NCI-H82 treated with DMSO at 0.1 percent for 48 hours (cell line): ENCODE measurements at regions not wholly inside any gene's neighbourhood (a gene's known extent, or its start where the extent isn't known, plus 50 kb on each side); places are given as distances from the start of the nearest gene placed in this dataset.
"Not testable (repeated sequence)": the region's sequence is repeated elsewhere in the genome, so short reads cannot be mapped to it uniquely, and the experiment has no call there.

Experiments
- DNase-seq: peaks from one replicate; lab custom pipeline; 2025; ENCODE audit not compliant: unreplicated experiment; lab: John Stamatoyannopoulos, UW

DNA sequence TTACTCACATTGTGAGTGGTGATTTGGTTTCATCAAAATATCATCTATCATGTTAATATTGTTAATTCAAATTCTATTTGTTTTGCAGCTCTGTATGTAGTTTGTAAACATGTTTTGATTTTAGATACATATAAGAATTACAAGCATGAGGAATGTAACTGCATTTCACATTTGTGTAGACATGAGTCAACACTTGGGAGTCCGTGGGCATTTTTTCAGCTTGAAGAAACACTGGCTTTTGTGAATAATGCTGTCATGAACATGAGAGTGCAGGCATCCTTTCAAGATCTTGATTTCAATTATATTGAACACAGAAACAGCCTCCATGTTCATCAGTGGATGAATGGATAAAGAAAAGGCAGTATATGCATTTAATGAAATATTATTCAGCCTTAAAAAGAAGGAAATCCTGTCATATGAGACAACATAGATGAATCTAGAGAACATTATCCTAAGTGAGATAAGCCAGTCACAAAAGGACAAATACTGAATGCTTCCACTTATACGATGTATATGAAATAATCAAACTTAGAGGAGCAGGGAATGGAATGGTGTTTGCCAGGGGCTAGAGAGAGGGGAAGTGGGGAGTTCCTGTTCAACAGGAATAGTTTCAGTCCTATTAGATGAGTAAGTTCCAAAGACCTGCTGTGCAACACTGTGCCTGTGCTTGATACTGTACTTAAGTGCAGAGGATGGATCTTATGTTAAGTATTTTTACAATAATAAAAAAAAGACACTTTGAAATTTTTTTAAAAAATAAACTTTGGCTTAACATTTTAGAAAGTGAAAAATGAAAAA lies 194.9 kb downstream of the LRATD1 start:
- DNase-seq = no peak

- DNase-seq = no peak
These were observed 195.7 kb downstream of the LRATD1 start for GRCh38 chr2:14828223-14828622.

GRCh38 chr2:14828968-14829367 lies 196.5 kb downstream of the LRATD1 start:
- DNase-seq = no peak

DNA sequence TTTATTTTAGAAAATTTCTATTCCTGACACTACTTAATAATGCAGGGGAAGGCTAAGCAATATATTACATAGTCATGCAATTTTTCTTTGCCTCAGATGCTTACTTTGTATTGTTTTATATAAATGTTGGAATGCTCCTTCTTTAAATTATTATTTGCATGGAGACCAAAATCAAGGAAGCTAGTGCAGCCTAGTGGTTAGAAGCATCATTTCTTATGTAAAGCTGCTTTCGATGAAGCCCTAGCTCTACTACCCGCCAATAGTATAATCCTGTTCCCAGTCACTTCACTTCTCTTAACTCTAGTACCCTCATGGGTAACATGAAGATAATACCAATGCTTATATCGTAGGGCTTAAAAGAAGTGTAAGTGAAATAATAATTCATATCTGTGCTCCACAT lies 198.9 kb downstream of the LRATD1 start:
- no peak for DNase-seq

DNA sequence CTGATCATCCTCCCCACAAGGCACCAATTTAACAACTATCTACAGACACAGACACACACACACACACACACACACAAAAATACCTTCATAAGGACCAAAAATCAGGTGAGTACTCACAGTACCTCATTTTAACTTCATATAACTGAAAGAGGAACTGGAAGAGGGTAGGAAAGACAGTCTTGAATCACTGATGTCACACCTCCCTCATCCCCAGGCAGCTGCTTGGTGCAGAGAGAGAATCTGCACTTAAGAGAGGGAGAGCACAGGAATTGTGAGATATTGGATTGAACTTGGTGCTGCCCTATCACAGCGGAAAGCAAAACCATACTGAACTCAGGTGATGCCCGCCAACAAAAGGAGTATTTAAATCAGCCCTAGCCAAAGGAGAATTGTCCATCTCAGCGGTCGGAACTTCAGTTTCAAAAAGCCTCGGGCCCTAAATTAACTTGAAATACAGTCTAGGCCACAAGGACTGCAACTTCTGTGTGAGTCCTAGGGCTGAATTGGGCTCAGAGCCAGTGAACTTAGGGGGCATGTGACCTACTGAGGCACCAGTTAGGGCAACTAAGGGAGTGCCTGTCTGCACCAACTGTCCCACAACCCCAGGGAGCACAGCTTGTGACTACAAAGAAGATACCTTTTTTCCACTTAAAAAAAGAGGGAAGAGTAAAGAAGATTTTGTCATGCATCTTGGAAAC lies 211.1 kb downstream of the LRATD1 start:
- DNase-seq = no peak

DNA sequence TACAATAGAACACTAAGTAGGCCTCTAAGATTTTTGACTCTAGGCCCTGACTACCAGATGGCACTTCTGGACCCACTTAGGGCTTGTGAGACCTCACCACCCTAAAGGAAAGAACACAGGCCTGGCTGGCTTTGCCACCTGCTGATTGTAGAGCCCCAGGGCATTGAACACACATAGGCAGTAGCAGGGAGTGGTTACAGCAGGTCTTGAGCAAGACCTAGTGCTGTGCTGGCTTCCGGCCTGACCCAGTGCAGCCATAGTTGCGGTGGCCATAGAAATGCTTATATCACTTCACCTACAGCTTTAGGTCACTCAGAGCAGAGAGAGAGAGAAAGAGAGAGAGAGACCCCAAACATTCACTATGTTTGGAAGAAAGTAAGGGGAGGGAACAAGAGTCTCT lies 223.2 kb downstream of the LRATD1 start:
- DNase-seq = no peak

DNA sequence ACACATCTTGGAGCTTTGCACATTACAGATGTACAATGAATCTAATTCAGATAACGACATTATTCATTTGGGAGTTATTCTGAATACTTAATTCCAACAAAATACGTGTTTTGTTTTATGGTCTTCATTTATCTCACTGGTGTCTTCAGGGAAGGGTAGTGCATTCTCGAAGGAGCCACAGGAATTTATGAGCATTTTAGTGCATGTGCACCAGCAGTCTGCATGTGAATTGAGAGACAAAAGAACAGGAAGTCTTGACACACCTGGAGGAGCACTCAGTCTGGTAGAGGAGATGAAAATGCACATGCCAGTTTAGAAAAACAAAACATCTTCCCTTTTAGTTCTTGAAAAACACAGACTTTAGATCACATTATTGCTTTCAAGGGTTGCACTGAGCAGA lies 228.7 kb downstream of the LRATD1 start:
- no peak for DNase-seq

GRCh38 chr2:14866736-14867352 lies 234.3 kb downstream of the LRATD1 start:
- no peak for DNase-seq

DNA sequence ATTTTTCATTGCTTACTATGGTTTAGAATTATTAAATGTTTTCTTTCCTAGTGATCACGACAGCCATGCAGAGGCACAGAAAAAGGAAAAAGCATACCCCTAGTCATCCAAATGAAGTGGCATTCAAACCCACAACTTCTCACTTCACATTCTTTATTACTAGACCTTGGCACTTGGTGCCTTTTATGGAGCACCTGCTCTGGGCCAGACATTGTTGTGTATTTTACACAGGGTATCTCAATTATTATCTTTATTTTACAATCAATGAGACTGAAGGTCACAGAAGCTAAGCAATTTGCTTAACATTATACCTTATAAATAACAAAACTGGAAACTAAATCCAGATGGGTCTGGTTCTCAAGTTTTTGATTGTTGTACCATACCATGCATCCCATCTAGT lies 235.3 kb downstream of the LRATD1 start:
- no peak for DNase-seq

DNA sequence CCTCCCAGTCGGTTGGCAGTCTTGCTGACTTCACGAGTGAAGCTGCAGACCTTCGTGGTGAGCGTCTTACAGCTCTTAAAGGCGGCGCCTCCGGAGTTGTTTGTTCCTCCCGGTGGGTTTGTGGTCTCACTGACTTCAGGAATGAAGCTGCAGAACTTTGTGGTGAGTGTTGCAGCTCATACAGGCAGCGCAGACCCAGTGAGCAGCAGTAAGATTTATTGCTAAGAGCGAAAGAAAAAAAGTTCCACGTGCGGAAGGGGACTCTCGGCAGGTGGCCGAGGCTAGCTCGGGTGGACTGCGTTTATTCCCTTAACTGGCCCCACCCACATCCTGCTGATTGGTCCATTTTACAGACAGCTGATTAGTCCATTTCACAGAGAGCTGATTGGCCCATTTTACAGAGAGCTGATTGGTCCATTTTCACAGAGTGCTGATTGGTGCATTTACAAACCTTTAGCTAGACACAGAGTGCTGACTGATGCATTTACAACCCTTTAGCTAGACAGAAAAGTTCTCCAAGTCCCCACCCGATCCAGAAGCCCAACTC lies 240.3 kb downstream of the LRATD1 start:
- DNase-seq = no peak

- no peak for DNase-seq
These were observed 249.3 kb downstream of the LRATD1 start for GRCh38 chr2:14881651-14882327.

DNA sequence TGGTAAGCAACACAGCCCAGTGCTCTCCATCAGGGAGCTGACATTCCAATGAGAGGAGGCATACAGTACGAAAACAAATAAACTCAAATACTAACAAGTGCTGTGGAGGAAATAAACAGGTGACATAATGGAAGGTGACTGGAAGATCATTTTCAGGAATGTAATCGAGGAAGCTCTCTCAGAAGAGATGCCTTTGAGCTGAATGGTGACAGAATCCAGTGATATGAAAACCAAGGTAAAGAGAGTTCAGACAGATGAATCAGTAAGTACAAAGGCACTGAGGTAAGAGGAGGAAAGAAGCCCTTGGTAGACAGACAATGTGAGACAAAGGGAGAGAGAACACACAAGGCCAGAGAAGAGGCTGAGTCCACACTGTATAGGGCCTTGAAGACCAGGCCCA lies 252.1 kb downstream of the LRATD1 start:
- DNase-seq = no peak

DNA sequence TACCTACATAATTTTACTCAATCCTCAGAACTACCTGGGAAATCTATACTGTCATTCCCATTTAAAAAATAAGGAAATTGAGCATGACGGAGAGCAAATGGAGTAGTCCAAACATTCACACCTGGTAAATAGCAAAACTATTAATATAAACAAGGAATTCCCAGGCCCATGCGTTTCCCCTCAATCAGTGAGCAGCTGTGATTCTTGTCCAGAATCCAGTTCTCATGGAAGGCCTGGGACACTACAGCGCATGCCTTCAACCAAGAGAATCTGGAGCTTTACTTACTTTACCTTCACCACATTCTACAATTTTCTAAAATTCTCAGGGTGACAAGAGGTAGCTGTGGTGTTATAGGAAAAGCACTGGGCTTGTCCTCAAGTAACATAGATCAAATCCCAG lies 259.0 kb downstream of the LRATD1 start:
- DNase-seq = no peak

DNA sequence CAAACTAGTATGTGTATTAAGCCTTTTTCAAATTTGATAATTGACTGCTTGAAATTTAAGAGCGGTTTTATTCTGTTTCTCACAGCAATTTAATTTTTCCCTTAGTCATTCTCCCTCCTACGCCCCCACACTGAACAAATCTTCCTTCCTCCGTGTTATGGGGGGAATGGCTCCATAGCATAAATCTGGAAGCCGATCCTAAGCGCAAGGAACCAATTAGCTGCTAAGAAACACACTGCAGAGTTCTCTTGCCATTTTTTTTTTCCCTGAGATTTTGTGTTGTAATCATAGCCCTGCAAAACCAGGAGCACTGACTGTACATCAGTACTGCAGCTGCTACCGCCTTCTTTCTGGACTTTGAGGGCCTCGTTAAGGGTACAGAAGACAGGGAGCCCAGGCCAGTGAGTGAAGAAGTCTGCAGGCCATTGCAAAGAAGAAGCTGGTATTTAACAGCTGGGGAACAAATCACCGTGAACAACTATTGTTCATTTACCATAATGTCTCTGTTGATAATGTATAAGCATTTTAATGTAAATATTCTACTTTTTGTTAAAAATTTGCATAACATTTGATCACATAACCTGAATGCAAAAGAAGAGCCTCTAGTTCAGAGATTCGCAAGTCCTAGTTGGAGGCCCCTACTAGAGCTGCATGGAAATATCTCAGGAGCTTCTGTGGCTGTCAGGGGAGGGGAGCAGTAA lies 264.0 kb downstream of the LRATD1 start:
- DNase-seq = no peak

DNA sequence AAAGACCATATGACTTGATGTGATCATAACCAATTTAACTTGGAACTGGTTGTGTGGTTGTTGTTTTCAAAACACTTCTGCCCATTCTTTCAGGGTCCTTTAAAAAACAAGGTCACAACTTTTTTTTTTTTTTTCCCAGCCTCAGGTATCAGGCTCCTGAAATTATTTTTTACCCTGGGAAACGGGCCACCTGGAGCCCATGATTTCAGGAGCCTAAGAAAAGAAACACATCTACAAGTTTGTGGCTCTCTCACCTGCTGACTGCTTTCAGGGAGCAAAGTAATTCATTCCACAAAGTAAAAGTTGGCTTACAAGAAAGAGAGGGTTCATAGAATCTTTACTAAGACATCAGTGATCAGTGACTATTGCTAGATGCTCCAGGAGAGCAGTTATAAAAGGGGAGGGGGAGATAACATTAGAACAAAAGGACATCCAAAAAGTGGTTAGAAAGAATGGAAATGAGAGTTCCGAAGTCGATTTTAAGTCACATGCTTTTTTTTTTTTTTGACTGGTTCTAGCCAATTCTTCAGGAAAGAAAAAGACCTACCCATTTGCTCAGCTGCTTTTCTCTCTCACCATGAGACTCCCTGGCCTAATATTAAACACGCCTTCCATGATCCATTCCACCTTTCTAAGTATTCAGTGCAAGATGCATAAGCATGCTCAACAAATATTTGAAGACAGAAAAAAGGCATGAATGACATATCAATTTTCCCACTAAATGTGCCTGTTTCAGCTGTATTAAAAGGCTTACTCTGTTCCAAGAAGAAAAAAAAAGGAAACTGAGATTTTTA lies 267.3 kb downstream of the LRATD1 start:
- DNase-seq = no peak

DNA sequence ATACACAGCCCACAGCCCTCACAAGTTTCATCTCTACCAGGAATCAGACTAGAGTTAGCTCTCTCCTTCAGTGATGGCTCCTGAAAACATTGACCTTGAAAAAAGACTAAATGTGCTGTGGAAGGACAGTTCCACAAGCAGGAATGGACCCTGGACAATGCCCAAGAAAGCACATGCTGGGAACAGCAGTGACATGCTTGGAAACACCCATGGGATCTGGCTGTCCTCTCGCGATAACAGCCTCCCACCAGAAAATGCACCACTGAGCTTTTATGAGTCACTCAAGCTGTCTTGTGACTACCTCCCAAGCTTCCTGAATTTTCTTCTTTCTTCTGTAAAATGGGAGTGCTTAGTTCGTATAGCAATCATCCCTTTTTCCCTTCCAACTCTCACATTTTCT lies 269.2 kb downstream of the LRATD1 start:
- no peak for DNase-seq

GRCh38 chr2:14902953-14903352 lies 270.4 kb downstream of the LRATD1 start:
- DNase-seq = no peak

GRCh38 chr2:14903709-14904374 lies 271.3 kb downstream of the LRATD1 start:
- DNase-seq = peak; percentile 28

DNA sequence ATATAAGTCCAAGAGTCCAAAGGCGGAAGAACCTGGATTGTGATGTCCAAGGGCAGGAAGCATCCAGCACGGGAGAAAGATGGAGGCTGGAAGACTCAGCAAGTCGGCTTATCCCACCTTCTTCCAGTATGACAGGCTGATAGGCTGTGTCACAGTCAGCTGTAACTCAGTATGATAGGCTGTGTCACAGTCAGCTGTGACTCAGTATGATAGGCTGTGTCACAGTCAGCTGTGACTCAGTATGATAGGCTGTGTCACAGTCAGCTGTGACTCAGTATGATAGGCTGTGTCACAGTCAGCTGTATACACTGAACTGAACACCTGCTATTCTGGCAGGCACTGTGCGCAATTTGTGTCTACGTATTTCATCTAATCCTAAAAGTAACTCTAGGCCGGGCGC lies 271.9 kb downstream of the LRATD1 start:
- not testable (repeated sequence) for DNase-seq
